HG02885 (cell line): ENCODE measurements at regions not wholly inside any gene's neighbourhood (a gene's known extent, or its start where the extent isn't known, plus 50 kb on each side); places are given as distances from the start of the nearest gene placed in this dataset.
"Not testable (repeated sequence)": the region's sequence is repeated elsewhere in the genome, so short reads cannot be mapped to it uniquely, and the experiment has no call there.

ENCODE experiments used
- ATAC-seq: cut with Tn5 transposase; IDR thresholded peaks from one replicate; pipeline ENCODE4 v1.9.1; 2021; ENCODE audit warnings: mild to moderate bottlenecking; ENCODE audit not compliant: unreplicated experiment, poor library complexity

DNA sequence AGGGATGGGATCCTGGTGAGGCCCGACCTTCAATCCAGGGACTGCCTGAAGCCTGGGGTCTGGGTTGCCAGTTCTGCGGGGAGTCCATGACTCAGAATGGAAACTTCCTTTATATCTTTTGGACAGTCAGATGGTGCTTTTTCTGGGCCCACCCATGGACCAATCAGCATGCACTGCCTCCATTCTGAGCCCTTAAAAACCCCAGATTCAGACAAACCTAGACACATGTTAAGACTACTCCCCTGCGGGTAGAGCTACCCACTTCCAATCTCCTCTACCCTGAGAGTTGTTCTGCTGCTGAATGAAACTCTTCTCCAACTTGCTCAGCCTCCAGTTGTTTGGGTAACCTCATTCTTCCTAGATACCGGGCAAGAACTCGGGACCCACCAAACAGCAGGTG lies 1315.2 kb upstream of the MIR17HG start:
- no peak for ATAC-seq

GRCh38 chr13:90032841-90033493 lies 1314.5 kb upstream of the MIR17HG start:
- no peak for ATAC-seq

- no peak for ATAC-seq
Observed at GRCh38 chr13:90039516-90039915, 1308.0 kb upstream of the MIR17HG start.

DNA sequence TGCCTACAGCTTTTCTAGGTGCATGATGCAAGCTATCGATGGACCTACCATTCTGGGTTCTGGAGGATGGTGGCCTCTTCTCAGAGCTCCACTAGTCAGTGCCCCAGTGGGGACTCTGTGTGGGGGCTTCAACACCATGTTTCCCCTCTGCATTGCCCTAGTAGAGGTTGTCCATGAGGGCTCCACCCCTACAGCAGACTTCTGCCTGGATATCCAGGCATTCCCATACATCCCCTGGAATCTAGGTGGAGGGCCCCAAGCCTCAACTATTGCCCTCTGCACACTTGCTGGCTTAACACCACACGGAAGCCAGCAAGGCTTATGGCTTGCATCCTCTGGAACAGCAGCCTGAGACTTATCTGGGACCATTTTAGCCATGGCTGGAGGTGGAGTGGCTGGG lies 1299.9 kb upstream of the MIR17HG start:
- no peak for ATAC-seq

- ATAC-seq, result no peak
Observed at GRCh38 chr13:90049989-90050671, 1297.4 kb upstream of the MIR17HG start.

DNA sequence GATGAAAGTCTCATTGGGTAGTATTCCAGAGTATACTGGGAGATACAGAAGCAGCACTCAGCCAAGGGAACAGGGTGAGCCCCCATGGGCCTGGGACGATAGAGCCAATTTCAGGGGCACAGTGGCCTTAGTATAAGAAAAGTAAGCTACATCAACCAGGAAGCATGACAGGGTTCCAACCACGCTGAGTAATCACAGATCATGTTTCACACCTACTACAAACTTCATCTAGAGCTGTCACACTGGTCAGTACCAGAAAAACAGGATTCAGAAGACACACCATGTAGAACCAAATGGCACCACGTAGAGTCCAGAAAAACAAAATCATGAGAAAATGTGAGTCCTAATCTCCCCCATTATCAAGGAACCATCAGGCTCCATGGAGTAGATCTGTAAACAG lies 1292.4 kb upstream of the MIR17HG start:
- no peak for ATAC-seq

GRCh38 chr13:90055760-90056159 lies 1291.7 kb upstream of the MIR17HG start:
- ATAC-seq, result no peak

GRCh38 chr13:90064226-90064625 lies 1283.3 kb upstream of the MIR17HG start:
- not testable (repeated sequence) for ATAC-seq

DNA sequence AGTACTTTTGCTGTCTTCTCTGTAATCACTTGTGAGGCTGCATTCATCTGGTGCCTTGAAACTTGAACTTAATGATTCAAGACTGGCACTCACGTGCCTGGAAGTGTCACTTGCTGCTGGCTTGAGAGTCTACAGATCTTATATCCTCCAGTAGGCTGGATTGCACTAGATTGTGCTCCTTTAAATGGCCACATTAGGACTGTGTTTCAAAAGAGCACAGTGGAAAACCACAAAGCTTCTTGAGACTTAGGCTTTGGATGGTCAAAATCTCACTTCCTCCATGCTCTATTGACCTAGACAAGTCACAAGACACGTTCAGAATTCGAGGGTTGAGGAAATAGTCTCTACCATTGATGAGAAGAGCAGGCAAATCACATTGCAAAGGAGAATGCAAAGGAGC lies 1278.8 kb upstream of the MIR17HG start:
- no peak for ATAC-seq

DNA sequence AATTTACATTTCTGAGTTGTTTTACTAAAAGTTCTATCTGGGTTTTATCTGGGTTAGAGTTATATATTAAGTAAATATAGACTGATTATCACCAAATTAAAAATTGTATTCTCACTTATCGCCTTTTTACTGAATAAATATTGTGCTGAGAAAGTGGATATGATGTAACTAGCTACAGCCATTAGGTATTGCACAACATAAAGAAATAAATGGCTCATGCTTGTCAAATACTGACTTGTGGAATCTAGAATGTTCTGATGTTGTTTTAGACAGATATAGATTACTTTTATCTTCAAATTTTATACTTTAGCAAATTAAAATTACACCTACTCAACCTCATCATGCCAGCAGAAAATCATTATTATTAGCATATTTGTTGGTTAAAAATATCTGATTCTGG lies 1277.1 kb upstream of the MIR17HG start:
- no peak for ATAC-seq

DNA sequence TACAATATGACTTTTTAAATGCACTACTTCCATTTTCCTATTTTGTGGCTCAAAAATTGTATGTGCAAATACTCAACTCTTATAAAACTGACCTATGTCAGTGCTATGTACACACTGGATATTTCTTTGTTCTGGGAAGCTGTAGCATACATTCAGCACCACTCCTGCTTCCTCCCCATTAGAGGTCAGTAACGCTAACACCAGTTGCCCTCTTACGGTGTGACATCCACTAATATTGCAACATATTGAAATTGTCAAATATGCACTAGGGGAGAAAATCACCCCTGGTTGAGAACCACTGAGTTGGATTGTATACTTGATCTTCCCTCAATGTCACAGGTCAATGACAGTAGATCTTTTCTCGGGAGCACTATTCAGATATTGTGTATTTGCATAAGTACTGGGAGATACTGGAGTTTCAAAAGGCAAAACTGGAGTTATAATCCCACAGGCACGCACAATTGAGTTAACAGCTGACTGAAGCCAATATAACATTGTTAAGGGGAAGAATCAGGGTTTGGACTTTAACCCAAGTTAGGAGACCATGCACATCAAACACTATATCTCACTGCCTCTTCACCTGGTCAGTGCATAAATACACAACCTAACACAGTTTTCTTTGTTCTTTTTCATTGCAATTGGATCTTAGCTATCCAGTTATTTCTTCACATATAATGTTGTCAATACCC lies 1276.5 kb upstream of the MIR17HG start:
- no peak for ATAC-seq

DNA sequence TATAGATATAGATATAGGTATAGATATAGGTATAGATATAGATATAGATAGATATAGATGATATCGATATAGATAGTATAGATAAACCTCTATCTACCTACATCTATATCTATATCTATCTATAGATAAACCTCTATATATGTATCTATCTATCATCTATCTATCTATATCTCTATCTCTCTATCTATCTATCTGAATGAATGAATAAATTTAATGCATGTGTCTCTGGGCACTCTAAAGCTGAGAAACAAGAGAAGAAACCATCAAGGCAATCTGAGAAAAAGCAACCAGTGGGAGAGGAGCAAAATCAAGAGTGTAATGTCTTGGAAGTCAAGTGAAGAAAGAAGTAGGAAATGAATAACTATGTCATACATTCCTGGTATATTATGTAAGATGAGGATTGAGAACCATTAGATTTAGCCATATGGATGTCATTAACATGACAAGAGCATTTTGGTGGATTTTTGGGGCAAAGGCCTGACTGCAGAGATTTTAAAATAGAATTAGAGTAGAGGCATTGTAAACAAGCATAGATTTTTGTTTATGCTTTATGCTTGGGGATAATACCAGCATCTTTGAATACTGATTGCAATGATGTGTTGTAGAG lies 1262.7 kb upstream of the MIR17HG start:
- no peak for ATAC-seq

DNA sequence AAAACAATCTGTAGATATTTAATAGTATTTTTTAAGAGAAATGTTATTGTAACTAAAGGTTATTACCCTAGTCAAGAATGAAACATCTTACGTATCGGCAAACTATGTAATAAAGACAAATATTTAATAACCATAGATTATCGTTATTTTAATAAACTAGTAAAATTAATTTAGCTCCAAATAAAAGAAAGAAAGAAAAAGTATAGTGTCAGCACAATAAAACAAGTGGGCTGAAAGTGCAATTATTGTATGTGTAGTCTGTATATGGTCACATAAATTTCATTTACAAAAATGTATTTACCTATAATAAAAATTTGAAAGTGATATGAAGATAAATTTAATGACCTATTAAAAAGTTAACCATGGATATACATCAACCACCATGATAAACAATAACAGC lies 1258.4 kb upstream of the MIR17HG start:
- ATAC-seq, result no peak

DNA sequence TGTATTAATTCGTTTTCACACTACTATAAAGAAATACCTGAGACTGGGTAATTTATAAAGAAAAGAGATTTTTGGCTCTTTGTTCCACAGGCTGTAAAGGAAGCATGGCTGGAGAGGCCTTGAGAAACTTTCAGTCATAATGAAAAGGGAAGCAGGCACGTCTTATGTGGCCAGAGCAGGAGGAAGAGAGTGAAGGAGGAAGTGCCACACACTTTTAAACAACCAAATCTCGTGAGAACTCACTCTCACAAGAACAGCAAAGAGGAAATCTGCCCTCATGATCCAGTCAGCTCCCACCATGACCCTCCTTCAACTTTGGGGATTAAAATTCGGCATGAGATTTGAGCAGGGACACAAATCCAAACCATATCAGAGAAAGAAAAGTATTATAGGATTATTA lies 1255.9 kb upstream of the MIR17HG start:
- no peak for ATAC-seq

GRCh38 chr13:90094357-90094756 lies 1253.1 kb upstream of the MIR17HG start:
- no peak for ATAC-seq

DNA sequence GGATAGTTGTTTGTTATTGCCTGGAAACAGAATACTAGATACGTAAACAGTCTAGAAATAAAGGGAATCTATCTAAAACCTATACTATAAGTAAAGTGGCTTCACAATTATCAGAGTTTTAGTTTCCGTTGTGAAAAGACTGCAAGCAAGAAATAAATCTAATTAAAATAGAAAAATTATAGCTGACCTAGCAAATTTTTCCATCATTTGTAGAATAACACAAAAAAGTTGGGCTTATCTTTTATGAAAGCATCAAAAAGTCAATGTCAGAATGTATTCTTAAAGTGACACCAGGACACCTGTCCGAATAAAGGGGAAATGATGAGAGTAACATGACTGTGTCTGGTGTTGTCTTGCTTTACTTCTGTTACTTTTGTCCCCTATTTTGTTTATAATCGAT lies 1248.9 kb upstream of the MIR17HG start:
- no peak for ATAC-seq

DNA sequence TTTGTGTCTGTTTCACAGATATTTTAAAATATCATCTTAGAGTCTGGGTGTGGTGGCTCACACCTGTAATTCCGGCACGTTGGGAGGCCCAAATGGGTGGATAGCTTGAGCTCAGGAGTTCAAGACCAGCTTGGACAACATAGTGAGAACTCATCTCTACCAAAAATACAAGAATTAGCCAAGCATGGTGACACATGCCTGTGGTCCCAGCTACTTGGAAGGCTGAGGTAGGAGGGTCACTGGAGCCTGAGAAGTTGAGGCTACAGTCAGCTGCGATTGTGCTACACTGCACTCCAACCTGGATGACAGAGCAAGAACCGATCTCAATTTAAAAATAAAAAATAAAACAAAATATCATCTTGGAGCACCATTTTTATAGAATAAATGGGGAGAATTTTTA lies 1247.6 kb upstream of the MIR17HG start:
- ATAC-seq, result no peak

DNA sequence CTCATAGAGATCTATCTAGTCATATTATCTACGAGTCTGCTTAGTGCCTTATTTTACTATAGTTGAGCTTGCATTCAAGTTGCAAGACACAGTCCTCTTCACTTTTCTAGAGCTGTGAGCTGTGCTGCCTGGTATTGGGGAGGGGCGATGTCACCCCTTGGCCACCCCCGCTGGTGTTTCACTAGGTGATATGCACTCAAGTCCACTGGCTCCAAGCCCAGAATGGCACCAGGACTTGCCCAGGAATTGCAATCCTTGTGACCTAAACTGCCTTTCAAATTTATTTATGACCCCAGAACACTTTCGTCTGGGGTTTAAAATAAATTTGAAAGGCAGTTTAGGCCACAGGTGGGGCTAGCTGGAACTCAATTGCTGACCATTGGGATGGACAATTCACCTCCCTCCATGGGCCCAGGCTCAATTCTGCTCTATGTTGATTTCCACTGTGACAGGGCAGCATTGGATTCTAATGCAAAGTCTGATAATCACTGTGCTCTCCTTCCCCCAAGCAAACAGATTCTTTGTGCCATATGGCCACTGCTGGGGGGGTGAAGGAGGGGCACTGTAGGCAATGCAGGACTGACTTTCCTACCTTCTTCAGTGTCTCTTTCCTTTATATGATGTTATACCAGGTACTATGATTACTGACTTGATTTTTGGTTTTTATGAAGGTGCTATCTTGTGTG lies 1244.2 kb upstream of the MIR17HG start:
- ATAC-seq, result no peak

GRCh38 chr13:90104764-90105163 lies 1242.7 kb upstream of the MIR17HG start:
- ATAC-seq, result no peak

DNA sequence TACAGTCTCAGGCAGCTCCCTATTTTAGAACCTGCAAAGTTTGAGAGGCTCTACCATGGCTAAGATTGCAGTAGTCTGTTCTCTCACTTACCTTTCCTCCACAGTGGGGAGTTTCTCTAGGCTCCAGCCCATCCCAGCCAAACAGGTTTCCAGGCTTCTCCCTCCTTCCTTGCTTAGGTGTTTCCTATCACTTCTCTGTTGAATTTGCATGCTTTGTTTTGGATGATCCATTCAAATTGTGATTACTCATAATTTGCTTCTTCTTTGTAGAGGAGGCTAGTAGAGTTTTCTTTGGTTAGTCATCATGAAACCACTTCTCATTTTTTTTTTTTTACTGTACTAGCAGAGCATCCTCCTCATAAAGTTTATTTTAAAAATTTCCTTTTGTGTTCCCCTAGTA lies 1242.2 kb upstream of the MIR17HG start:
- ATAC-seq, result no peak
